IMR-90 (cell line): ENCODE measurements at regions not wholly inside any gene's neighbourhood (a gene's known extent, or its start where the extent isn't known, plus 50 kb on each side); places are given as distances from the start of the nearest gene placed in this dataset.

Source experiments
- ATAC-seq: fragments of 200-7000 bp; cut with Tn5 transposase; 2 replicates; pipeline ENCODE4 v1.9.1; 2020; ENCODE audit warnings: low read depth, mild to moderate bottlenecking, moderate library complexity
- BruUV-seq: library from RNA; stranded (reverse); fragments of 400-500 nt; replicated peaks from 2 replicates; lab custom pipeline; 2021; lab: Mats Ljungman, UMichigan
- CTCF ChIA-PET: fragments of 300-600 bp; formaldehyde crosslinking; extraction: SDS; loops from one replicate; lab custom pipeline; 2021; ENCODE audit warnings: antibody characterized with exemption; lab: Yijun Ruan, JAX
- POLR2A ChIA-PET: fragments of 300-600 bp; sonication (Branson Sonifier 250); formaldehyde crosslinking; loops from one replicate; lab custom pipeline; 2022; ENCODE audit warnings: antibody characterized with exemption; ENCODE audit not compliant: unreplicated experiment; lab: Charles Lee
- DNase-seq: peaks from one replicate; pipeline ENCODE4 v3.0.0; 2013
- H2AFZ ChIP-seq: replicated peaks from 2 replicates; pipeline ENCODE3; 2013; ENCODE audit warnings: low read length, mild to moderate bottlenecking; ENCODE audit not compliant: poor library complexity
- H2AK5ac ChIP-seq: 2 replicates; pipeline ENCODE4 v1.6.1; 2013; ENCODE audit warnings: low read depth, low read length, inconsistent platforms
- H2AK9ac ChIP-seq: replicated peaks from 2 replicates; pipeline ENCODE3; 2013; ENCODE audit warnings: mild to moderate bottlenecking, low read depth, low read length, moderate library complexity; ENCODE audit not compliant: poor library complexity
- H2BK120ac ChIP-seq: 2 replicates; pipeline ENCODE4 v1.6.1; 2013; ENCODE audit warnings: low read depth, low read length, inconsistent platforms
- H2BK15ac ChIP-seq: 3 replicates; pipeline ENCODE4 v1.6.1; 2013; ENCODE audit warnings: low read depth, low read length, inconsistent platforms
- H2BK20ac ChIP-seq: 2 replicates; pipeline ENCODE4 v1.6.1; 2013; ENCODE audit warnings: low read depth, mild to moderate bottlenecking, inconsistent platforms, low read length, moderate library complexity
- H2BK5ac ChIP-seq: 2 replicates; pipeline ENCODE4 v1.6.1; 2013; ENCODE audit warnings: mild to moderate bottlenecking, low read depth, low read length, inconsistent platforms; ENCODE audit not compliant: poor library complexity, severe bottlenecking
- H3K14ac ChIP-seq: replicated peaks from 2 replicates; pipeline ENCODE4 v1.6.1; 2013; ENCODE audit warnings: low read depth, low read length, inconsistent platforms
- H3K18ac ChIP-seq: 2 replicates; pipeline ENCODE4 v1.6.1; 2013; ENCODE audit warnings: low read depth, low read length, control low read depth
- H3K23ac ChIP-seq: 2 replicates; pipeline ENCODE4 v1.6.1; 2013; ENCODE audit warnings: low read depth, low read length, inconsistent platforms
- H3K27ac ChIP-seq: 2 replicates; pipeline ENCODE4 v1.5.1; 2013; ENCODE audit warnings: mild to moderate bottlenecking, control low read depth, low read length; ENCODE audit not compliant: insufficient read depth
- H3K27me3 ChIP-seq: 2 replicates; pipeline ENCODE4 v1.6.1; 2013; ENCODE audit warnings: low read length; ENCODE audit not compliant: control insufficient read depth, insufficient read depth
- H3K36me3 ChIP-seq: 2 replicates; pipeline ENCODE4 v1.6.1; 2013; ENCODE audit warnings: low read length, mixed read lengths; ENCODE audit not compliant: control insufficient read depth, insufficient read depth
- H3K4ac ChIP-seq: 2 replicates; pipeline ENCODE4 v1.6.1; 2013; ENCODE audit warnings: low read depth, low read length, inconsistent platforms
- H3K4me1 ChIP-seq: 2 replicates; pipeline ENCODE4 v1.6.1; 2013; ENCODE audit warnings: low read length, mixed read lengths; ENCODE audit not compliant: control insufficient read depth, insufficient read depth
- H3K4me2 ChIP-seq: 2 replicates; pipeline ENCODE4 v1.6.1; 2013; ENCODE audit warnings: low read depth, mild to moderate bottlenecking, control low read depth, low read length, moderate library complexity
- H3K4me3 ChIP-seq: 2 replicates; pipeline ENCODE4 v1.5.1; 2013; ENCODE audit warnings: low read depth, mild to moderate bottlenecking, control low read depth, low read length, moderate library complexity; ENCODE audit not compliant: insufficient read depth
- H3K56ac ChIP-seq: 2 replicates; pipeline ENCODE4 v1.6.1; 2013; ENCODE audit warnings: low read length, inconsistent platforms; ENCODE audit not compliant: insufficient read depth; ENCODE audit errors: extremely low read depth
- H3K79me1 ChIP-seq, 2 experiments: 2 replicates each; pipeline ENCODE4 v1.6.1; 2013; ENCODE audit warnings: low read length in 2 of 2, inconsistent platforms in 1 of 2, low read depth in 1 of 2
- H3K9ac ChIP-seq: 2 replicates; pipeline ENCODE4 v1.6.1; 2013; ENCODE audit warnings: low read depth, low read length, control low read depth
- H3K9me1 ChIP-seq: 2 replicates; pipeline ENCODE4 v1.6.1; 2013; ENCODE audit warnings: low read length, inconsistent platforms; ENCODE audit not compliant: insufficient read depth
- H3K9me3 ChIP-seq: 2 replicates; pipeline ENCODE4 v1.6.1; 2013; ENCODE audit warnings: low read length; ENCODE audit not compliant: control insufficient read depth, insufficient read depth
- H4K20me1 ChIP-seq: 2 replicates; pipeline ENCODE4 v1.6.1; 2013; ENCODE audit warnings: low read length, inconsistent platforms; ENCODE audit not compliant: insufficient read depth
- H4K5ac ChIP-seq: 2 replicates; pipeline ENCODE4 v1.6.1; 2013; ENCODE audit warnings: mild to moderate bottlenecking, low read depth, low read length, control low read depth
- H4K8ac ChIP-seq, 2 experiments: 2 replicates each; pipeline ENCODE4 v1.6.1; 2013; ENCODE audit warnings: low read depth in 2 of 2, low read length in 2 of 2, control low read depth in 1 of 2, inconsistent platforms in 1 of 2
- H4K91ac ChIP-seq: 2 replicates; pipeline ENCODE4 v1.6.1; 2013; ENCODE audit warnings: low read depth, low read length, inconsistent platforms; ENCODE audit not compliant: insufficient read depth
- CEBPB ChIP-seq: IDR thresholded peaks from 2 replicates; pipeline ENCODE4 v1.6.1; 2012; ENCODE audit warnings: low read depth, low read length, improper control_type of control experiment
- FOS ChIP-seq: fragments of 150-350 bp; IDR thresholded peaks from 2 replicates; pipeline ENCODE4 v1.6.1; 2016; ENCODE audit warnings: low read depth, low read length
- MAFK ChIP-seq: IDR thresholded peaks from 2 replicates; pipeline ENCODE4 v1.6.1; 2012; ENCODE audit warnings: low read depth, low read length, improper control_type of control experiment
- NFE2L2 ChIP-seq: fragments of 150-350 bp; IDR thresholded peaks from 2 replicates; pipeline ENCODE4 v1.6.1; 2016; ENCODE audit warnings: low read depth, mild to moderate bottlenecking, low read length
- RAD21 ChIP-seq: IDR thresholded peaks from 2 replicates; pipeline ENCODE4 v1.6.1; 2012; ENCODE audit warnings: low read length, improper control_type of control experiment
- SMC3 ChIP-seq: fragments of 150-350 bp; IDR thresholded peaks from 2 replicates; pipeline ENCODE4 v1.6.1; 2016; ENCODE audit warnings: low read depth, mild to moderate bottlenecking, antibody characterized with exemption, low read length, moderate library complexity
- WGBS, 2 experiments: methylation state at CpG; one replicate each; pipeline versions ENCODE4 v1.1.5 to v1.1.7; 2013; ENCODE audit warnings: missing lambda C conversion rate in 2 of 2; ENCODE audit not compliant: insufficient read length in 1 of 2; ENCODE audit errors: extremely low coverage in 2 of 2; 5-methylcytosine and 5-hydroxymethylcytosine counted together
- dilution Hi-C: fragments of 300-500 bp; cut with HindIII; formaldehyde crosslinking; loops from one replicate; pipeline ENCODE4 v1.14.3; 2018; ENCODE audit warnings: low sequenced_read_pairs; ENCODE audit not compliant: unreplicated experiment
- in situ Hi-C: fragments of 300-500 bp; cut with MboI; formaldehyde crosslinking; loops from 3 replicates; pipeline ENCODE4 v1.14.3; 2019; ENCODE audit warnings: low sequenced_read_pairs, inconsistent platforms, mixed read lengths
- intact Hi-C: fragments of 100-400 bp; cut with micrococcal nuclease; formaldehyde crosslinking; loops from 2 replicates; pipeline ENCODE4 v1.10.0; 2022

- Histone ChIP-seq H3K56ac (no peak overlapping the region), H3K79me1 (no peaks in the 10 kb centered on the region), H3K9me3 (no peaks in the 10 kb centered on the region), H3K9ac (no peak overlapping the region), H2BK5ac (peak overlapping the region; percentile 7), H2BK120ac (peak overlapping the region; percentile 77), H3K4me3 (no peak overlapping the region), H2BK15ac (peak overlapping the region; percentile 18; the same call in 1 of the 3 replicates), H2AK5ac (peak overlapping the region; percentile 85; the same call in 1 of the 2 replicates), H3K4me2 (no peak overlapping the region), H3K27me3 (no peaks in the 10 kb centered on the region), H4K91ac (peak overlapping the region; percentile 79), H3K4me1 (peaks cover 3% of the 10 kb centered on the region; the same call in 1 of the 2 replicates), H4K5ac (peak overlapping the region; percentile 2; the same call in 1 of the 2 replicates), H3K4ac (peak overlapping the region; percentile 53), H3K36me3 (no peaks in the 10 kb centered on the region), H4K8ac (peak overlapping the region in 1 of 2 experiments; percentile 71; a peak in 2 of 4 replicates), H2BK20ac (peak overlapping the region; percentile 58), H4K20me1 (no peaks in the 10 kb centered on the region), H3K9me1 (peaks cover 10% of the 10 kb centered on the region), H3K27ac (peak overlapping the region; percentile 31; the same call in 1 of the 2 replicates), H2AFZ (peak overlapping the region; percentile 69), H2AK9ac (no peak overlapping the region), H3K23ac (no peak overlapping the region), H3K14ac (peak overlapping the region; percentile 70), H3K18ac (peak overlapping the region; percentile 21)
- ATAC-seq: peak; percentile 98
- intact Hi-C loops (loop anchor here (10.0 kb wide), 1 partner anchor 766 kb away; no protein-coding TSS in a partner anchor), in situ Hi-C loops (no loop called here), dilution Hi-C loops (no loop called here)
- BruUV-seq: no TSS peak
- CTCF ChIA-PET: interaction anchor here (0.9 to 1.6 kb wide), 3 partner anchors 11 to 215 kb away, joined by 3 to 6 read pairs (median 4); no protein-coding TSS in a partner anchor
- POLR2A ChIA-PET: no interaction called here
- peak; percentile 89 for DNase-seq
- WGBS, 2 experiments: 46% methylated on average over 3 of the region's 7 CpGs; no CpG with 5 or more reads in 1 of the 2 experiments
- TF ChIP-seq CEBPB (0 out of 2 replicates have a peak, but pooled peaks have one; percentile 12), NFE2L2 (peak; percentile 88), FOS (0 out of 2 replicates have a peak, but pooled peaks have one; percentile 21), RAD21 (0 out of 2 replicates have a peak, but pooled peaks have one; percentile 18), SMC3 (no peak), MAFK (peak; percentile 91)
Observed at GRCh38 chr1:222240536-222241181, 307.2 kb downstream of the HHIPL2 start.
